Body of pancreas (tissue), 4 donors: ENCODE measurements at regions not wholly inside any gene's neighbourhood (a gene's known extent, or its start where the extent isn't known, plus 50 kb on each side); places are given as distances from the start of the nearest gene placed in this dataset.

Experiments used
- ATAC-seq: fragments of 150-250 bp; one replicate; pipeline ENCODE4 v1.9.1; 2016
- DNase-seq, 4 donors: peaks; one replicate each; pipeline ENCODE4 v3.0.0-alpha.2; 2019
- H3K27ac ChIP-seq, 4 donors: fragments of 200-600 bp; sonication (generic); 1 replicate in 3 of 4; 2 replicates in 1 of 4; pipeline versions ENCODE4 v1.5.1 to v1.6.1; 2016 to 2019; ENCODE audit warnings: mild to moderate bottlenecking in 1 of 4, mixed read lengths in 1 of 4, moderate library complexity in 1 of 4
- H3K27me3 ChIP-seq, 2 donors: fragments of 200-600 bp; sonication (generic); one replicate each; pipeline ENCODE4 v1.6.0; 2016; ENCODE audit warnings: mild to moderate bottlenecking in 1 of 2
- H3K36me3 ChIP-seq, 2 donors: fragments of 200-600 bp; sonication (generic); replicated peaks in 1 of 2; 2 replicates each; pipeline ENCODE4 v1.5.1; 2016; ENCODE audit warnings: low read depth in 2 of 2; ENCODE audit not compliant: insufficient read depth in 1 of 2
- H3K4me1 ChIP-seq: fragments of 200-600 bp; sonication (generic); one replicate; pipeline ENCODE4 v1.6.0; 2016
- H3K4me3 ChIP-seq, 2 donors: fragments of 200-600 bp; sonication (generic); 1 replicate in 1 of 2; 2 replicates in 1 of 2; pipeline ENCODE4 v1.5.1; 2016 to 2019
- H3K9me3 ChIP-seq, 3 donors: fragments of 200-600 bp; sonication (generic); 1 replicate in 2 of 3; 2 replicates in 1 of 3; pipeline ENCODE4 v1.5.1; 2016
- POLR2A ChIP-seq, 3 donors: fragments of 450-650 bp; IDR thresholded peaks; one replicate each; pipeline ENCODE4 v1.6.1; 2016; ENCODE audit warnings: antibody characterized with exemption in 3 of 3, mild to moderate bottlenecking in 2 of 3
- WGBS, 2 donors: methylation state at CpG; one replicate each; pipeline ENCODE4 v1.1.5; 2017; 5-methylcytosine and 5-hydroxymethylcytosine counted together
- intact Hi-C: fragments of 100-400 bp; cut with DNase I; formaldehyde crosslinking; loops from one replicate; pipeline ENCODE4 v1.15.1; 2023
- TF ChIP-seq, protein P1 (sequence below), 7 experiments: fragments of 450-650 bp in 4 of 7; fragments of 200-600 bp in 3 of 7; sonication (generic) in 3 of 7; IDR thresholded peaks; one replicate each; pipeline ENCODE4 v1.5.1; 2016 to 2019; ENCODE audit warnings: antibody characterized with exemption in 7 of 7

DNA sequence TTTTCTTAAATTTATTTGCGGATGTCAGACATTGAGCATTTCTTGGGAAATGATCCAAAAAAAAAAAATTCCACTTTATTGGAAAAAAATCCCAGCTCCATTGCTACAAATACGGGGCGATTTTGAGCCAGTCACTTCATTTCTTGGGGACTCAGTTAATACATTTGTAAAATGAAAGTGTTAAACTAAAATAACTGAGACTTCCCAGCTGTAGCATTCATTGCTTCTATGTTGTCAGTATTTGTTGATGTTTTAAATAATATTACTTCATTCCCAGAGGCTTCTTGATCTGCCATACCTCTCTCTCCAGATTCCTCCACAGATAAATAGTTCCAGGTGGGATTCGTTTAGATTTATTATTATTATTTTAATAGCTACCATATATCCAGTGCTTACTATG lies 77.1 kb upstream of the HS3ST3A1 start:
- WGBS, 2 donors: 54 to 59% methylated on average over 4 of the region's 4 CpGs
- H3K9me3 ChIP-seq: no peaks in the 10 kb centered on the region
- H3K27ac ChIP-seq: no peak overlapping the region
- no peaks in the 10 kb centered on the region for H3K4me1 ChIP-seq
- no peak overlapping the region for H3K4me3 ChIP-seq
- ATAC-seq (no peak), DNase-seq (no peak)
- intact Hi-C loops: no loop called here
- TF ChIP-seq POLR2A (IDR thresholded peaks at IDR 0.05): no peak
- TF ChIP-seq, protein P1, sequence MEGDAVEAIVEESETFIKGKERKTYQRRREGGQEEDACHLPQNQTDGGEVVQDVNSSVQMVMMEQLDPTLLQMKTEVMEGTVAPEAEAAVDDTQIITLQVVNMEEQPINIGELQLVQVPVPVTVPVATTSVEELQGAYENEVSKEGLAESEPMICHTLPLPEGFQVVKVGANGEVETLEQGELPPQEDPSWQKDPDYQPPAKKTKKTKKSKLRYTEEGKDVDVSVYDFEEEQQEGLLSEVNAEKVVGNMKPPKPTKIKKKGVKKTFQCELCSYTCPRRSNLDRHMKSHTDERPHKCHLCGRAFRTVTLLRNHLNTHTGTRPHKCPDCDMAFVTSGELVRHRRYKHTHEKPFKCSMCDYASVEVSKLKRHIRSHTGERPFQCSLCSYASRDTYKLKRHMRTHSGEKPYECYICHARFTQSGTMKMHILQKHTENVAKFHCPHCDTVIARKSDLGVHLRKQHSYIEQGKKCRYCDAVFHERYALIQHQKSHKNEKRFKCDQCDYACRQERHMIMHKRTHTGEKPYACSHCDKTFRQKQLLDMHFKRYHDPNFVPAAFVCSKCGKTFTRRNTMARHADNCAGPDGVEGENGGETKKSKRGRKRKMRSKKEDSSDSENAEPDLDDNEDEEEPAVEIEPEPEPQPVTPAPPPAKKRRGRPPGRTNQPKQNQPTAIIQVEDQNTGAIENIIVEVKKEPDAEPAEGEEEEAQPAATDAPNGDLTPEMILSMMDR (IDR thresholded peaks at IDR 0.05): no peak
- no peaks in the 10 kb centered on the region for H3K36me3 ChIP-seq
- H3K27me3 ChIP-seq: no peaks in the 10 kb centered on the region

DNA sequence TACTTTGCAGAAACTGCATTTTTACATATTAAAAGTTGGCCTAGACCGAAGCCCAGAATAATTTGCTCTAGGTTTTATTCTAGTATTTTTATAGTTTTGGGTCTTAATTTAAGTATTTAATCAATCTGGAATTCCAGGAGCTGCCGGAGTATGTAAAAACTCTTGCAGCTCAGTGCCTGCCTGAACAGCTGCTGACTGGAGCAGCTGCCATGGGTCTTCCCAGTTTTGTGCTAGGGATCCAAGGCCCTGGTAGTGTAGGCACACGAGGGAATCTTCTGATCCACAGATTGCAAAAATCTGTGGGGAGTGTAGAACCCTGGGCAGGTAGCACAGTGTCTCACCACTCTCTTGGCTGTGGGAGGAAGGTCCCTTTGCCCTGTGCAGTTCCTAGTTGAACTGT lies 87.0 kb upstream of the HS3ST3A1 start:
- intact Hi-C loops: no loop called here
- DNase-seq (no peak), ATAC-seq (no peak)
- no peaks in the 10 kb centered on the region for H3K4me1 ChIP-seq
- no peaks in the 10 kb centered on the region for H3K36me3 ChIP-seq
- no peak overlapping the region for H3K4me3 ChIP-seq
- 59 to 64% methylated on average over 3 of the region's 3 CpGs for WGBS, 2 donors
- TF ChIP-seq POLR2A (IDR thresholded peaks at IDR 0.05): no peak
- TF ChIP-seq, protein P1 (IDR thresholded peaks at IDR 0.05): no peak
- H3K27me3 ChIP-seq: no peaks in the 10 kb centered on the region
- H3K9me3 ChIP-seq: no peaks in the 10 kb centered on the region
- no peak overlapping the region for H3K27ac ChIP-seq

DNA sequence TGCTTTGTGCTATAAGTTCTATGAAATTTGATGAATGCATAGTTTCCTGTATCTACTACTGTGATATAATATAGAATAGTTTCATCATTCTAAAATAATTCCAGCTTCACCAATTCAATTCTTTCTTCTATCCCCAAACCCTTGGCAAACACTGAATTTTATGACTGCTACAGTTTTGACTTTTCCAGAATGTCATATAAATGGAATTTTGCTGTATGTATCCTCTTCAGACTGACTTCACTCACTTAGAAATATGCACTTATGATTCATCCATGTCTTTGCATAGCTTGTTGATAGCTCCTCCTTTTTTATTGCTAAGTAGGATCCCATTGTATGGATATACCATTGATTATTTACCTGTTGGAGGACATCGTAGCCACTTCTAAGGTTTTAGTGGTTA lies 89.1 kb upstream of the HS3ST3A1 start:
- Histone ChIP-seq H3K9me3 (no peaks in the 10 kb centered on the region), H3K4me1 (no peaks in the 10 kb centered on the region), H3K36me3 (no peaks in the 10 kb centered on the region), H3K4me3 (no peak overlapping the region), H3K27ac (no peak overlapping the region), H3K27me3 (no peaks in the 10 kb centered on the region)
- 79 to 93% methylated on average over 1 of the region's 1 CpG for WGBS, 2 donors
- ATAC-seq (no peak), DNase-seq (no peak)
- intact Hi-C loops: no loop called here
- TF ChIP-seq, protein P1 (IDR thresholded peaks at IDR 0.05): no peak
- TF ChIP-seq POLR2A (IDR thresholded peaks at IDR 0.05): no peak

DNA sequence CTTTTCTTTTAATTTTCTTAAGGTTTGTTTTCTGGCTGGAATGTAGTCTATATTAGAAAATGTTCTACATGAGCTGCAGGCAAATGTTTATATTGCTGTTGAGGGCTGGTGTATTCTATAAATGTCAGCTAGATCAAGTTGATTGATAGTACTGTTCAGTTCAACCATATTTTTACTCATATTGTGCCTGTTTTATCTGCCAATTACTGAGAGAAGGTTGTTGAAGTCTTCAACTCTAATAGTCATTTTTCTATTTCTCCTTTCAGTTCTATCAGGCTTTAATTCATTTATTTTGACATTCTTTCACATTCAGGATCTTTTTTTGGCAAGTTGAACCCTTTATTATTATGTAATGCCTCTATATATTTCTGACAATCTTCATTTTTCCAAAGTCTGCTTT lies 93.2 kb upstream of the HS3ST3A1 start:
- ATAC-seq: no peak
- no peak for TF ChIP-seq POLR2A (IDR thresholded peaks at IDR 0.05)
- TF ChIP-seq, protein P1 (IDR thresholded peaks at IDR 0.05): no peak
- no peak overlapping the region for H3K4me3 ChIP-seq

DNA sequence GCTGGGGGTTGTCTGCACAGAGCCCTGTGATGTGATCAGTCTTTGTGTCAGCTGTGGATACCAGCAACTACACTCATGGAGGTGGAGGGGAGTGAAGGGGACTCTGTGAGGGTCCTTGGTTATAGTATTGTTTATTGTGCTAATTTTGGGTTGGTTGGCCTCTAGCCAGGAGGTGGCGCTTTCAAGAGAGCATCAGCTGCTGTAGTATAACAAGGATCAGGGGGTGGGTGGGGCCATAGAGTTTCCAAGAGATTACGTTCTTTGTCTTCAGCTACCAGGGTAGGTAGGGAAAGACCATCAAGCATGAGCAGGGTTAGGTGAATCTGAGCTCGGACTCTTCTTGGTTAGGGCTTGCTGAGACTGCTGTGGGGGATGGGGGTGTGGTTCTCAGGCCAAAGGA lies 97.1 kb upstream of the HS3ST3A1 start:
- intact Hi-C loops: no loop called here
- Histone ChIP-seq H3K27ac (no peak overlapping the region), H3K4me1 (no peaks in the 10 kb centered on the region), H3K36me3 (no peaks in the 10 kb centered on the region), H3K27me3 (no peaks in the 10 kb centered on the region), H3K9me3 (no peaks in the 10 kb centered on the region), H3K4me3 (no peak overlapping the region)
- no peak for TF ChIP-seq POLR2A (IDR thresholded peaks at IDR 0.05)
- TF ChIP-seq, protein P1 (IDR thresholded peaks at IDR 0.05): no peak
- DNase-seq (no peak), ATAC-seq (no peak)
- WGBS, 2 donors: 74 to 89% methylated on average over 3 of the region's 3 CpGs

More for the DNA sequence above, 93.2 kb upstream of the HS3ST3A1 start:
- DNase-seq: no peak
- Histone ChIP-seq H3K36me3 (no peaks in the 10 kb centered on the region), H3K4me1 (no peaks in the 10 kb centered on the region), H3K9me3 (no peaks in the 10 kb centered on the region), H3K27me3 (no peaks in the 10 kb centered on the region), H3K27ac (no peak overlapping the region)
- intact Hi-C loops: no loop called here
